Calu3 (cell line): ENCODE measurements at regions not wholly inside any gene's neighbourhood (a gene's known extent, or its start where the extent isn't known, plus 50 kb on each side); places are given as distances from the start of the nearest gene placed in this dataset.

Source experiments
- BruUV-seq: library from RNA; stranded (reverse); fragments of 400-500 nt; replicated peaks from 2 replicates; lab custom pipeline; 2021; lab: Mats Ljungman, UMichigan
- CTCF ChIA-PET: fragments of 300-600 bp; sonication (Branson Sonifier 250); formaldehyde crosslinking; loops from one replicate; lab custom pipeline; 2022; ENCODE audit warnings: antibody characterized with exemption; lab: Charles Lee
- DNase-seq: peaks from one replicate; pipeline ENCODE4 v3.0.0; 2022
- H3K27ac Mint-ChIP-seq: one replicate; pipeline ENCODE4 v1.8.0; 2022; ENCODE audit warnings: mixed read lengths; ENCODE audit not compliant: unreplicated experiment
- H3K27me3 Mint-ChIP-seq: one replicate; pipeline ENCODE4 v1.8.0; 2022; ENCODE audit warnings: mixed read lengths; ENCODE audit not compliant: unreplicated experiment
- H3K36me3 Mint-ChIP-seq: one replicate; pipeline ENCODE4 v1.8.0; 2022; ENCODE audit warnings: mild to moderate bottlenecking, moderate library complexity, mixed read lengths; ENCODE audit not compliant: insufficient read depth, unreplicated experiment
- H3K4me1 Mint-ChIP-seq: one replicate; pipeline ENCODE4 v1.8.0; 2022; ENCODE audit warnings: mild to moderate bottlenecking, low read depth, mixed read lengths; ENCODE audit not compliant: unreplicated experiment
- H3K4me3 Mint-ChIP-seq: one replicate; pipeline ENCODE4 v1.8.0; 2022; ENCODE audit warnings: mild to moderate bottlenecking, low read depth, moderate library complexity, mixed read lengths; ENCODE audit not compliant: unreplicated experiment
- H3K9me3 Mint-ChIP-seq: one replicate; pipeline ENCODE4 v1.8.0; 2022; ENCODE audit warnings: low read depth, mixed read lengths; ENCODE audit not compliant: unreplicated experiment
- intact Hi-C: fragments of 100-400 bp; cut with micrococcal nuclease; formaldehyde crosslinking; loops from one replicate; pipeline ENCODE4 v1.10.0; 2022; ENCODE audit not compliant: unreplicated experiment
- TF ChIP-seq, protein P1 (sequence below): fragments of 200-600 bp; IDR thresholded peaks from one replicate; pipeline ENCODE4 v1.8.0; 2022; ENCODE audit warnings: antibody characterized with exemption; ENCODE audit not compliant: unreplicated experiment

DNA sequence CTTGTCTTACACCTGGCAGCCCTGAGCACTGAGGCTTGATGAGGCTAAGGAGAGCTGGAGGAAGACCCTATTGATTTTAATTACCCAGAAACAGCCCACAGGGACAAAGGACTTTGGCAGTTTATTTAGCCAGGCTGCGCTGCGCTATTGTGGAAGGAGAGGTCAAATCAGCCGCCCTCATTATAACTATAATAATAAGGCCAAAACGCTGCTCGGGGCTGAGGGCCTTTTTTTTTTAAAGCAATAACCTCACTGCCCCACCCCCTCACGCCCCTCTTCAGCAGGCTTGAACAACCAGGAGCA, 60.6 kb upstream of the NKX1-1 start:
- Mint-ChIP-seq H3K4me3 (no peak overlapping the region), H3K9me3 (peaks cover 13% of the 10 kb centered on the region), H3K4me1 (no peaks in the 10 kb centered on the region), H3K27ac (no peak overlapping the region), H3K36me3 (no peaks in the 10 kb centered on the region), H3K27me3 (peaks cover 38% of the 10 kb centered on the region)
- TF ChIP-seq, protein P1, sequence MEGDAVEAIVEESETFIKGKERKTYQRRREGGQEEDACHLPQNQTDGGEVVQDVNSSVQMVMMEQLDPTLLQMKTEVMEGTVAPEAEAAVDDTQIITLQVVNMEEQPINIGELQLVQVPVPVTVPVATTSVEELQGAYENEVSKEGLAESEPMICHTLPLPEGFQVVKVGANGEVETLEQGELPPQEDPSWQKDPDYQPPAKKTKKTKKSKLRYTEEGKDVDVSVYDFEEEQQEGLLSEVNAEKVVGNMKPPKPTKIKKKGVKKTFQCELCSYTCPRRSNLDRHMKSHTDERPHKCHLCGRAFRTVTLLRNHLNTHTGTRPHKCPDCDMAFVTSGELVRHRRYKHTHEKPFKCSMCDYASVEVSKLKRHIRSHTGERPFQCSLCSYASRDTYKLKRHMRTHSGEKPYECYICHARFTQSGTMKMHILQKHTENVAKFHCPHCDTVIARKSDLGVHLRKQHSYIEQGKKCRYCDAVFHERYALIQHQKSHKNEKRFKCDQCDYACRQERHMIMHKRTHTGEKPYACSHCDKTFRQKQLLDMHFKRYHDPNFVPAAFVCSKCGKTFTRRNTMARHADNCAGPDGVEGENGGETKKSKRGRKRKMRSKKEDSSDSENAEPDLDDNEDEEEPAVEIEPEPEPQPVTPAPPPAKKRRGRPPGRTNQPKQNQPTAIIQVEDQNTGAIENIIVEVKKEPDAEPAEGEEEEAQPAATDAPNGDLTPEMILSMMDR = no peak
- CTCF ChIA-PET = no interaction called here
- no peak for DNase-seq
- BruUV-seq = no TSS peak
- intact Hi-C loops = no loop called here

DNA sequence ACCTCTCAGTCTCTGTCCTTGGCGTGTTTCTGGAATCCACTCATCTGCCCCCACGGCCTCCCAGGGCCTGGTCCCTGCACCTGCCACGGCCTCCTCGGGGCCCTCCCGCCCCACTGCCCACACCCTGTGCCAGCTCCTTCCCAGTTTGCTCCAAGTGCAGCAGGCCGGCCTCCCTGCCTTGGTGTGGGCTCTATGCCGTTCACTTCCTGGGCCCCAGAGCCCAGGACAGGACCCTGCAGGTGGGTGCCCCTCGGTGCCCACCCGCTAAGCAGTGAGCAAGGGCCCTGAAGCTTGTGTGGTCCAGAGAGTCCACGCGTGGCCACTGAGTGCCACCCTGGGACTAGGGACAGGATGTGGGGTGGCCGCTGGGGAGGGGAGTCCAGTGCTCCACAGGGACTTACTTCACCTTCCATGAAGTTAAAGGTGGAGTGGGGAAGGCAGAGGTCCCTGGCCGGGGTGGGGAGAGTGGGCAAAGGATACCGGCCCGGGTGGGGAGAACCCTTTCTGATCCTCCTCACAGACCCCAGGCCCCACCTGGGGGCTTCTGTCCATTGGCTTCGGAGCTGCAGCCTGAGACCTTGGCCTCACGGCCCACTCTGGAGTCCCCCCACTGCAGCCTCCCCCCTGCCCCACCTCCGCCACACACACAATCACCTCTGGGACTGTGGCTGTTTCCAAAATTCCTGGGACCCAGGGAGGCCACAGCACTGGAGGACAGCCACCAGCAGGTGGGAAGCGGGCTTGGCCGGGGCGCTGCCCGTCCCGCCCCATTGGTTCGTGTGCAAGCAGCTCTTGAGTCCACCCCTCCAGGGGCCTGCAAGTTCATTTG, 60.0 kb upstream of the NKX1-1 start:
- TF ChIP-seq, protein P1 = no peak
- Mint-ChIP-seq H3K9me3 (peaks cover 13% of the 10 kb centered on the region), H3K4me1 (no peaks in the 10 kb centered on the region), H3K4me3 (no peak overlapping the region), H3K27ac (no peak overlapping the region), H3K27me3 (peaks cover 44% of the 10 kb centered on the region), H3K36me3 (no peaks in the 10 kb centered on the region)
- CTCF ChIA-PET = no interaction called here
- intact Hi-C loops = no loop called here
- no peak for DNase-seq
- no TSS peak for BruUV-seq

DNA sequence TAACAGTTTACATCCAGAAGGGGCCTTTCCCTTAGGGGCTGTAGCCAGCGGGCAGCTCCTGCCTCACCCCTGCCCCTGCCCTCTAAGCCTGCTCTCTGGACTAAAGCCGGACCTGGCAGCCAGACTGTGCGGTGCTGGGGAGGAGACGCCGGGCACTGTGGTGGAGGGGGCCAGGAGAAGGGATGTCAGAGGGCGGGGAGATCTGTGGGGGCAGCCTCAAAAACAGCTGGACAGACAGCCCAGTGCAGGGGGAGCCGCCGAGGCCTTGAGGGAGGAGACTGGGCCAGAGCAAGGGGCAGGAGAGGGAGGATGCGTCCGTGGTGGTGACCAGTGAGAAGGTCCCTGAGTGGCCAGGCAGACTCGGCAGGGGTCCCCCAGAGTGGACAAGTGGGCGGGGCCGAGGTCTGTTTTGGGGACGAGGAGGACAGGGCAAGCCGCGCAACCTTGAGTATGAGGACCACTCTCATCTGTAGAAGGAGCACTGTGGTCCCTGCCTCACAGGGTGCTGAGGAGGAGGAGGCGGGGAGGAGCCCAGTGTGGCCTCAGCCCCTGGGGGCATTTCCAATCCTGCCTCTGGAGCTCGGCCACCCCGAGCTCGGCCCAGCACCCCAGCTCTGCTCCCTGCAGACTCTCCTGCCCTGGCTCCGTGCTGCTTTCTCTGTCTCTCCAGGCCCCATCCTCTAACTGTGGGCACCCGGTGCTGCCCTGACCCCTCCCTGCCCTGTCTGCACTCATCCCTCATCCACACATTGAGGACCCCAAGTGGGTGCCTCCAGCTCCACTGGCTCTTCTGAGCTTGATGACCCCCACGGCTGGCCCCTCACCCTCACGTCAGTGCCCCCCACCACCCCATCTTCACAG, 59.2 kb upstream of the NKX1-1 start:
- Mint-ChIP-seq H3K36me3 (no peaks in the 10 kb centered on the region), H3K27me3 (peaks cover 53% of the 10 kb centered on the region)

DNA sequence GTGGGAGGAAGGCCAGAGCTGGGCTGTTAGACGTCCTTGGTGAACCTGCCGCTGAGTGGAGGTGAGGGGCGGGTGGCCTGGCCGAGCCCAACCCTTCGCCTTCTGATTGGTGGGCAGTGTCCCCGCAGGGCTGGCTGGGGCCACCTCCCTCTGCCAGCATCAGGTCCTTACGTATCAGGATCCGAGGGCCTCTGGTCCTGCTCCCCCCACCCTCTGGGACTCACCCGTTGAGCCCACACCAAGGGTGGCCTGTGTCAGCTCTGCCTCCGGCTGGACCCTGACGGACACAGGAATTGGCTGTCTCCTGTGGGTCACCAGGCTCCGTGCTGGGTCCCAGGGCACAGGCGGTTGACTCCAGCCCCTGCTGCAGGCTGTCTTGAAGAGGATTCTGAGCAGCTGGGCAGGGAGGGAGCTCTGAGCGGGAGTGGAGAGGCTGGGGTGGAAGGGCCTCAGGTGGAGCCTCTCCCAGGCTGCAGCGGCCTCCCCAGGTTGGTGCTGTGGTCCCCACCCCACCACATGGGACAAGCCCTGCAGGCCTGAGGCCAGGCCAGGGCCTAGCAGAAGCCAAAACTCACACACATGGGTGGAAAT, 58.4 kb upstream of the NKX1-1 start:
- CTCF ChIA-PET = interaction anchor here (0.6 kb wide), 1 partner anchor 37 kb away, joined by 3 read pairs; no protein-coding TSS in a partner anchor
- TF ChIP-seq, protein P1 = no peak
- BruUV-seq = no TSS peak
- no peak overlapping the region for H3K27ac Mint-ChIP-seq
- no peaks in the 10 kb centered on the region for H3K36me3 Mint-ChIP-seq
- peaks cover 13% of the 10 kb centered on the region for H3K9me3 Mint-ChIP-seq
- intact Hi-C loops = no loop called here
- H3K4me3 Mint-ChIP-seq = no peak overlapping the region
- no peak for DNase-seq
- peaks cover 60% of the 10 kb centered on the region for H3K27me3 Mint-ChIP-seq
- no peaks in the 10 kb centered on the region for H3K4me1 Mint-ChIP-seq

More for the DNA sequence above, 59.2 kb upstream of the NKX1-1 start:
- no peaks in the 10 kb centered on the region for H3K4me1 Mint-ChIP-seq
- CTCF ChIA-PET = interaction anchor here (0.6 kb wide), 1 partner anchor 37 kb away, joined by 3 read pairs; no protein-coding TSS in a partner anchor
- no peak overlapping the region for H3K27ac Mint-ChIP-seq
- intact Hi-C loops = no loop called here
- no peak for DNase-seq
- no peak overlapping the region for H3K4me3 Mint-ChIP-seq
- peaks cover 13% of the 10 kb centered on the region for H3K9me3 Mint-ChIP-seq
- TF ChIP-seq, protein P1 = no peak
- no TSS peak for BruUV-seq
